Esophagus squamous epithelium (tissue), 5 donors: ENCODE measurements at regions not wholly inside any gene's neighbourhood (a gene's known extent, or its start where the extent isn't known, plus 50 kb on each side); places are given as distances from the start of the nearest gene placed in this dataset.

Experiments
- DNase-seq: peaks from one replicate; lab custom pipeline; 2025; lab: John Stamatoyannopoulos, UW
- H3K27ac ChIP-seq, 4 donors: fragments of 200-600 bp; sonication (generic); one replicate each; pipeline ENCODE4 v1.5.1; 2016 to 2019; ENCODE audit warnings: mild to moderate bottlenecking in 1 of 4
- H3K27me3 ChIP-seq, 4 donors: fragments of 200-600 bp; sonication (generic); 1 replicate in 3 of 4; 2 replicates in 1 of 4; pipeline versions ENCODE4 v1.5.1 to v1.6.0; 2017 to 2021; ENCODE audit warnings: antibody characterized with exemption in 1 of 4
- H3K36me3 ChIP-seq, 3 donors: fragments of 200-600 bp; sonication (generic); one replicate each; pipeline ENCODE4 v1.5.1; 2016 to 2019
- H3K4me1 ChIP-seq, 3 donors: fragments of 200-600 bp; sonication (generic); one replicate each; pipeline ENCODE4 v1.5.1; 2017 to 2019
- H3K4me3 ChIP-seq, 4 donors: fragments of 200-600 bp; sonication (generic); 1 replicate in 3 of 4; 2 replicates in 1 of 4; pipeline ENCODE4 v1.5.1; 2016 to 2019; ENCODE audit warnings: mild to moderate bottlenecking in 2 of 4, moderate library complexity in 1 of 4
- H3K9me3 ChIP-seq, 3 donors: fragments of 200-600 bp; sonication (generic); one replicate each; pipeline ENCODE4 v1.5.1; 2016 to 2019
- POLR2A ChIP-seq, 4 donors: fragments of 450-650 bp; IDR thresholded peaks; one replicate each; pipeline ENCODE4 v1.6.1; 2017; ENCODE audit warnings: antibody characterized with exemption in 4 of 4, mild to moderate bottlenecking in 4 of 4, moderate library complexity in 3 of 4
- WGBS, 2 donors: methylation state at CpG; one replicate each; pipeline ENCODE4 v1.1.5; 2018; 5-methylcytosine and 5-hydroxymethylcytosine counted together
- intact Hi-C: fragments of 100-400 bp; cut with DNase I; formaldehyde crosslinking; loops from one replicate; pipeline ENCODE4 v1.15.0; 2022
- TF ChIP-seq, protein P1 (sequence below), 6 experiments: fragments of 450-650 bp in 4 of 6; fragments of 200-600 bp in 2 of 6; sonication (generic) in 2 of 6; IDR thresholded peaks; one replicate each; pipeline ENCODE4 v1.5.1; 2016 to 2019; ENCODE audit warnings: antibody characterized with exemption in 6 of 6, mild to moderate bottlenecking in 4 of 6, moderate library complexity in 4 of 6
- donor health status: DM: yes; HTN: yes; CAD: no.

GRCh38 chr7:10181996-10182395, 791.7 kb upstream of the PHF14 start:
- no peaks in the 10 kb centered on the region for H3K27me3 ChIP-seq
- no peaks in the 10 kb centered on the region for H3K4me1 ChIP-seq
- H3K36me3 ChIP-seq = no peaks in the 10 kb centered on the region
- no peak overlapping the region for H3K4me3 ChIP-seq
- DNase-seq = no peak
- WGBS, 2 donors = 61 to 75% methylated on average over 2 of the region's 2 CpGs
- intact Hi-C loops = no loop called here
- TF ChIP-seq POLR2A (IDR thresholded peaks at IDR 0.05) = no peak
- TF ChIP-seq, protein P1, sequence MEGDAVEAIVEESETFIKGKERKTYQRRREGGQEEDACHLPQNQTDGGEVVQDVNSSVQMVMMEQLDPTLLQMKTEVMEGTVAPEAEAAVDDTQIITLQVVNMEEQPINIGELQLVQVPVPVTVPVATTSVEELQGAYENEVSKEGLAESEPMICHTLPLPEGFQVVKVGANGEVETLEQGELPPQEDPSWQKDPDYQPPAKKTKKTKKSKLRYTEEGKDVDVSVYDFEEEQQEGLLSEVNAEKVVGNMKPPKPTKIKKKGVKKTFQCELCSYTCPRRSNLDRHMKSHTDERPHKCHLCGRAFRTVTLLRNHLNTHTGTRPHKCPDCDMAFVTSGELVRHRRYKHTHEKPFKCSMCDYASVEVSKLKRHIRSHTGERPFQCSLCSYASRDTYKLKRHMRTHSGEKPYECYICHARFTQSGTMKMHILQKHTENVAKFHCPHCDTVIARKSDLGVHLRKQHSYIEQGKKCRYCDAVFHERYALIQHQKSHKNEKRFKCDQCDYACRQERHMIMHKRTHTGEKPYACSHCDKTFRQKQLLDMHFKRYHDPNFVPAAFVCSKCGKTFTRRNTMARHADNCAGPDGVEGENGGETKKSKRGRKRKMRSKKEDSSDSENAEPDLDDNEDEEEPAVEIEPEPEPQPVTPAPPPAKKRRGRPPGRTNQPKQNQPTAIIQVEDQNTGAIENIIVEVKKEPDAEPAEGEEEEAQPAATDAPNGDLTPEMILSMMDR (IDR thresholded peaks at IDR 0.05) = no peak
- H3K9me3 ChIP-seq = no peaks in the 10 kb centered on the region
- H3K27ac ChIP-seq = no peak overlapping the region

DNA sequence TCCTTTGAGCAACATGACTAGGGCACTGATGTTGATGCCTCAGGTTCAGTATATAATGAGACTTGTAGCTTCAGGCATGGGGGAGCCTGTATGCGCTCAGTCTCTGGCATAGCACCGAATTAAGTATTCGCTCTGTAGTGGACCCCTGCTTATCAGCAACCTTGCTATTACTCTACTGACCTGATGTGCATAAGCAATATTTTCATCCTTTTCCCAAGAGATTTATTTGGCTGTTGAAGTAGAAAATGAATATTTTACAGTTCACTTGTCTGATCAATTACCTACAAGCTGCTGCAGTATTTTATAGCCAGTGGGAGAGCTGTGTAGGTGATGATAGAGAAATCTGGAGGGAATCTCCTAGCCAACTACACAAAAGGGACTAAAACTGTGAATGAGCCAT, 781.6 kb upstream of the PHF14 start:
- H3K27ac ChIP-seq = no peak overlapping the region
- H3K9me3 ChIP-seq = no peaks in the 10 kb centered on the region
- TF ChIP-seq, protein P1 (IDR thresholded peaks at IDR 0.05) = no peak
- no peak for TF ChIP-seq POLR2A (IDR thresholded peaks at IDR 0.05)
- H3K4me3 ChIP-seq = no peak overlapping the region
- H3K36me3 ChIP-seq = no peaks in the 10 kb centered on the region
- intact Hi-C loops = no loop called here
- H3K27me3 ChIP-seq = no peaks in the 10 kb centered on the region
- no peaks in the 10 kb centered on the region for H3K4me1 ChIP-seq
- DNase-seq = no peak
- 87 to 93% methylated on average over 3 of the region's 3 CpGs for WGBS, 2 donors

GRCh38 chr7:10205696-10206095, 768.0 kb upstream of the PHF14 start:
- WGBS, 2 donors = 6 to 23% methylated on average over 1 of the region's 1 CpG
- no peak for DNase-seq
- H3K4me1 ChIP-seq = no peaks in the 10 kb centered on the region

GRCh38 chr7:10210000-10210399, 763.7 kb upstream of the PHF14 start:
- Histone ChIP-seq H3K9me3 (no peaks in the 10 kb centered on the region), H3K4me3 (no peak overlapping the region), H3K27ac (no peak overlapping the region), H3K4me1 (no peaks in the 10 kb centered on the region), H3K27me3 (no peaks in the 10 kb centered on the region), H3K36me3 (no peaks in the 10 kb centered on the region)
- DNase-seq = no peak
- TF ChIP-seq POLR2A (IDR thresholded peaks at IDR 0.05) = no peak
- TF ChIP-seq, protein P1 (IDR thresholded peaks at IDR 0.05) = no peak
- intact Hi-C loops = no loop called here
- WGBS, 2 donors = 81 to 87% methylated on average over 4 of the region's 4 CpGs

More at GRCh38 chr7:10205696-10206095, 768.0 kb upstream of the PHF14 start:
- no peak overlapping the region for H3K27ac ChIP-seq
- H3K27me3 ChIP-seq = no peaks in the 10 kb centered on the region
- TF ChIP-seq POLR2A (IDR thresholded peaks at IDR 0.05) = no peak
- TF ChIP-seq, protein P1 (IDR thresholded peaks at IDR 0.05) = no peak
- no peaks in the 10 kb centered on the region for H3K36me3 ChIP-seq
- H3K4me3 ChIP-seq = no peak overlapping the region
- intact Hi-C loops = no loop called here
- no peaks in the 10 kb centered on the region for H3K9me3 ChIP-seq

DNA sequence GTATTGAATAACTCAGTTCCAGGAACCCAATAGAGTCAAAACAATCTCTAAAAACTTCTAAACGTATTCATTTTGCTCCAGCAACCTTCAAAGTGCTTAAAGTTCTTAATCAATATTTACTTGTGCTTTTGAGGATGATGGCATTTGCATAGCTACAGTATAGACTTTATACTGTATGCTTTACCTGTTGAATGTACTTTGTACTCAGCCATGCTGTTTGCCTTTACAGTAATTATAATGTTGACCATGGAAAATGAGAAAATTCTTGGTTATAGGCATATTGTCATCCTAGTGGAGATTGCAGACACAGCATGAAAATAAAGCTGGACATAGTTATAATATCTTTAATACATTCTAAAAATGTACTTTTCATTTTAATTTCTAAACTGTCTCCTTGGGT, 762.7 kb upstream of the PHF14 start:
- Histone ChIP-seq H3K27ac (no peak overlapping the region), H3K4me1 (no peaks in the 10 kb centered on the region), H3K27me3 (no peaks in the 10 kb centered on the region), H3K36me3 (no peaks in the 10 kb centered on the region), H3K4me3 (no peak overlapping the region), H3K9me3 (no peaks in the 10 kb centered on the region)
- 71 to 75% methylated on average over 1 of the region's 1 CpG for WGBS, 2 donors
- TF ChIP-seq, protein P1 (IDR thresholded peaks at IDR 0.05) = no peak
- no peak for TF ChIP-seq POLR2A (IDR thresholded peaks at IDR 0.05)
- no peak for DNase-seq
- intact Hi-C loops = no loop called here
